ENCODE measurements at regions not wholly inside any gene's neighbourhood (a gene's known extent, or its start where the extent isn't known, plus 50 kb on each side); places are given as distances from the start of the nearest gene placed in this dataset.

GRCh38 chr13:69107436-69107835 lies 1000.2 kb upstream of the ATXN8OS start:
- no peaks in the 10 kb centered on the region for H3K27me3 ChIP-seq
- no peaks in the 10 kb centered on the region for H3K36me3 ChIP-seq
- no peak overlapping the region for H3K4me3 ChIP-seq
- H3K9me3 ChIP-seq, result no peaks in the 10 kb centered on the region
- no peak for TF ChIP-seq POLR2AphosphoS5 (IDR thresholded peaks at IDR 0.05)
- TF ChIP-seq, protein P1, sequence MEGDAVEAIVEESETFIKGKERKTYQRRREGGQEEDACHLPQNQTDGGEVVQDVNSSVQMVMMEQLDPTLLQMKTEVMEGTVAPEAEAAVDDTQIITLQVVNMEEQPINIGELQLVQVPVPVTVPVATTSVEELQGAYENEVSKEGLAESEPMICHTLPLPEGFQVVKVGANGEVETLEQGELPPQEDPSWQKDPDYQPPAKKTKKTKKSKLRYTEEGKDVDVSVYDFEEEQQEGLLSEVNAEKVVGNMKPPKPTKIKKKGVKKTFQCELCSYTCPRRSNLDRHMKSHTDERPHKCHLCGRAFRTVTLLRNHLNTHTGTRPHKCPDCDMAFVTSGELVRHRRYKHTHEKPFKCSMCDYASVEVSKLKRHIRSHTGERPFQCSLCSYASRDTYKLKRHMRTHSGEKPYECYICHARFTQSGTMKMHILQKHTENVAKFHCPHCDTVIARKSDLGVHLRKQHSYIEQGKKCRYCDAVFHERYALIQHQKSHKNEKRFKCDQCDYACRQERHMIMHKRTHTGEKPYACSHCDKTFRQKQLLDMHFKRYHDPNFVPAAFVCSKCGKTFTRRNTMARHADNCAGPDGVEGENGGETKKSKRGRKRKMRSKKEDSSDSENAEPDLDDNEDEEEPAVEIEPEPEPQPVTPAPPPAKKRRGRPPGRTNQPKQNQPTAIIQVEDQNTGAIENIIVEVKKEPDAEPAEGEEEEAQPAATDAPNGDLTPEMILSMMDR (IDR thresholded peaks at IDR 0.05), result no peak
- TF ChIP-seq POLR2A (IDR thresholded peaks at IDR 0.05), result no peak
- TF ChIP-seq EP300 (IDR thresholded peaks at IDR 0.05; ENCODE audit: low read depth), result no peak
- no peaks in the 10 kb centered on the region for H3K4me1 ChIP-seq
- no peak for DNase-seq
- H3K27ac ChIP-seq, result no peak overlapping the region
- intact Hi-C loops (cut with DNase I; ENCODE audit: low total_unique reads), result no loop called here
- in situ Hi-C loops (cut with MboI; ENCODE audit: low pct_ligation_motif_present in 1 of 4, low pct_unique_long_range_greater_than_20kb in 1 of 4, low sequenced_read_pairs in 3 of 4), result no loop called here

- Histone ChIP-seq H3K27ac (no peak overlapping the region), H3K9me3 (no peaks in the 10 kb centered on the region), H3K4me1 (no peaks in the 10 kb centered on the region), H3K27me3 (no peaks in the 10 kb centered on the region), H3K36me3 (no peaks in the 10 kb centered on the region), H3K4me3 (no peak overlapping the region)
- WGBS, 2 donors (ENCODE audit: low coverage in 1 of 2), result 78 to 100% methylated on average over 1 of the region's 1 CpG
- DNase-seq, result no peak
- intact Hi-C loops (cut with DNase I; ENCODE audit: low total_unique reads) (no loop called here), in situ Hi-C loops (cut with MboI; ENCODE audit: low pct_ligation_motif_present in 1 of 4, low pct_unique_long_range_greater_than_20kb in 1 of 4, low sequenced_read_pairs in 3 of 4) (no loop called here)
- TF ChIP-seq POLR2AphosphoS5 (IDR thresholded peaks at IDR 0.05) (no peak), POLR2A (IDR thresholded peaks at IDR 0.05) (no peak), EP300 (IDR thresholded peaks at IDR 0.05; ENCODE audit: low read depth) (no peak)
- TF ChIP-seq, protein P1 (IDR thresholded peaks at IDR 0.05), result no peak
Observed at GRCh38 chr13:69101841-69102240, 1005.8 kb upstream of the ATXN8OS start.

DNA sequence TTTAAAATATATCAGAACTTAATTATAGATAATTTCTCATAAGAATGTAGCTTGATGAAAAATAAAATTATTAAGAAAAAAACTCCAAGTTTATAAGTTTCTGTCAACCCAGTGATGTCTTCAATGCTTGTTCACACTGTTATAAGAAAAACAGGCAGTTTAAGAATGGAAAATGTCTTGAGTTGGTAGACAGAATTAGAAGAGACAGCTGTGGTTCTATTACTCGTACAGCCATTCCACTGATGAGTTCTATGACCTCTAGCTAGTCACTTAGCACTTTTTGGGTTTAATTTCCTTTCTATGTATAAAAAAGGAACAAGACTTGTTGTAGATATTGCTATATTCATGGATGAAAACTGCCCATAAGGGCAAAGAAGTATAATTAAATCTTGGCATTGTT lies 1013.1 kb upstream of the ATXN8OS start:
- 47 to 50% methylated on average over 1 of the region's 1 CpG for WGBS, 2 donors (ENCODE audit: low coverage in 1 of 2)
- no peak for TF ChIP-seq POLR2A (IDR thresholded peaks at IDR 0.05)
- TF ChIP-seq POLR2AphosphoS5 (IDR thresholded peaks at IDR 0.05), result no peak
- Histone ChIP-seq H3K36me3 (no peaks in the 10 kb centered on the region), H3K4me1 (no peaks in the 10 kb centered on the region), H3K27me3 (no peaks in the 10 kb centered on the region), H3K27ac (no peak overlapping the region), H3K9me3 (no peaks in the 10 kb centered on the region), H3K4me3 (no peak overlapping the region)
- in situ Hi-C loops (cut with MboI; ENCODE audit: low pct_ligation_motif_present in 1 of 4, low pct_unique_long_range_greater_than_20kb in 1 of 4, low sequenced_read_pairs in 3 of 4), result no loop called here
- DNase-seq, result no peak
- intact Hi-C loops (cut with DNase I; ENCODE audit: low total_unique reads), result no loop called here

GRCh38 chr13:69092615-69093322 lies 1014.9 kb upstream of the ATXN8OS start:
- DNase-seq, result no peak
- Histone ChIP-seq H3K9me3 (no peaks in the 10 kb centered on the region), H3K27ac (no peak overlapping the region), H3K27me3 (no peaks in the 10 kb centered on the region), H3K4me3 (no peak overlapping the region), H3K36me3 (no peaks in the 10 kb centered on the region), H3K4me1 (no peaks in the 10 kb centered on the region)
- intact Hi-C loops (cut with DNase I; ENCODE audit: low total_unique reads), result no loop called here
- 70% methylated on average over 6 of the region's 6 CpGs; no CpG with 5 or more reads in 1 of the 2 donors for WGBS, 2 donors (ENCODE audit: low coverage in 1 of 2)
- in situ Hi-C loops (cut with MboI; ENCODE audit: low pct_ligation_motif_present in 1 of 4, low pct_unique_long_range_greater_than_20kb in 1 of 4, low sequenced_read_pairs in 3 of 4), result no loop called here
- no peak for TF ChIP-seq POLR2A (IDR thresholded peaks at IDR 0.05)
- TF ChIP-seq POLR2AphosphoS5 (IDR thresholded peaks at IDR 0.05), result no peak
- no peak for TF ChIP-seq EP300 (IDR thresholded peaks at IDR 0.05; ENCODE audit: low read depth)
- TF ChIP-seq, protein P1 (IDR thresholded peaks at IDR 0.05), result no peak

DNA sequence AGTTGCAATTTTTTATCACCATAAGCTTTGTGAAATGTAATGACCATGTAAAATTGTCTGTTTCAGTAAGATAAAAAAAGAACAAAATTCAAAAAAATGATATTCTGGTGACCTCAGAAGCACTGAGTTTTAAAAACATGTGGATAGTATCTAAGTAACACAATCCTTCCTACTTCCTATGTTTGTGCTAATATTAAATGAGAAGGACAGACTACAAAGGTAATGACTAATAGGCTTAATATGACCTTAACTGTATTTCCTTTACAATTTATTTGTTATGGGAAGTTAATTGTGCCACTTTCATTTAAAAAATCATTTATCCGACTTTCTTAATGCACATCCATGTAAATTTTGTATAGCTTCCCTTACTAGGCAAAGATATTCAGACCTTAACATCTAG lies 1030.4 kb upstream of the ATXN8OS start:
- H3K36me3 ChIP-seq, result no peaks in the 10 kb centered on the region
- H3K4me1 ChIP-seq, result no peaks in the 10 kb centered on the region
- intact Hi-C loops (cut with DNase I; ENCODE audit: low total_unique reads), result no loop called here
- TF ChIP-seq EP300 (IDR thresholded peaks at IDR 0.05; ENCODE audit: low read depth) (no peak), POLR2AphosphoS5 (IDR thresholded peaks at IDR 0.05) (no peak), POLR2A (IDR thresholded peaks at IDR 0.05) (no peak)
- TF ChIP-seq, protein P1 (IDR thresholded peaks at IDR 0.05), result no peak
- no peak overlapping the region for H3K27ac ChIP-seq
- H3K9me3 ChIP-seq, result no peaks in the 10 kb centered on the region
- in situ Hi-C loops (cut with MboI; ENCODE audit: low pct_ligation_motif_present in 1 of 4, low pct_unique_long_range_greater_than_20kb in 1 of 4, low sequenced_read_pairs in 3 of 4), result no loop called here
- H3K4me3 ChIP-seq, result no peak overlapping the region
- 67 to 69% methylated on average over 1 of the region's 1 CpG for WGBS, 2 donors (ENCODE audit: low coverage in 1 of 2)
- no peak for DNase-seq
- H3K27me3 ChIP-seq, result no peaks in the 10 kb centered on the region

All from transverse colon (tissue), 4 donors.